ENCODE measurements at regions not wholly inside any gene's neighbourhood (a gene's known extent, or its start where the extent isn't known, plus 50 kb on each side); places are given as distances from the start of the nearest gene placed in this dataset.

- peaks cover 49% of the 10 kb centered on the region for H3K27me3 Mint-ChIP-seq
- no peaks in the 10 kb centered on the region for H3K4me1 Mint-ChIP-seq (ENCODE audit: low read depth)
- DNase-seq (ENCODE audit: low spot score, unreplicated experiment): no peak
- no peak overlapping the region for H3K4me3 Mint-ChIP-seq (ENCODE audit: low read depth)
- TF ChIP-seq, protein P1, sequence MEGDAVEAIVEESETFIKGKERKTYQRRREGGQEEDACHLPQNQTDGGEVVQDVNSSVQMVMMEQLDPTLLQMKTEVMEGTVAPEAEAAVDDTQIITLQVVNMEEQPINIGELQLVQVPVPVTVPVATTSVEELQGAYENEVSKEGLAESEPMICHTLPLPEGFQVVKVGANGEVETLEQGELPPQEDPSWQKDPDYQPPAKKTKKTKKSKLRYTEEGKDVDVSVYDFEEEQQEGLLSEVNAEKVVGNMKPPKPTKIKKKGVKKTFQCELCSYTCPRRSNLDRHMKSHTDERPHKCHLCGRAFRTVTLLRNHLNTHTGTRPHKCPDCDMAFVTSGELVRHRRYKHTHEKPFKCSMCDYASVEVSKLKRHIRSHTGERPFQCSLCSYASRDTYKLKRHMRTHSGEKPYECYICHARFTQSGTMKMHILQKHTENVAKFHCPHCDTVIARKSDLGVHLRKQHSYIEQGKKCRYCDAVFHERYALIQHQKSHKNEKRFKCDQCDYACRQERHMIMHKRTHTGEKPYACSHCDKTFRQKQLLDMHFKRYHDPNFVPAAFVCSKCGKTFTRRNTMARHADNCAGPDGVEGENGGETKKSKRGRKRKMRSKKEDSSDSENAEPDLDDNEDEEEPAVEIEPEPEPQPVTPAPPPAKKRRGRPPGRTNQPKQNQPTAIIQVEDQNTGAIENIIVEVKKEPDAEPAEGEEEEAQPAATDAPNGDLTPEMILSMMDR (IDR thresholded peaks at IDR 0.05; ENCODE audit: unreplicated experiment): no peak
- H3K36me3 Mint-ChIP-seq (ENCODE audit: insufficient read depth): no peaks in the 10 kb centered on the region
- H3K27ac Mint-ChIP-seq: no peak overlapping the region
- H3K9me3 Mint-ChIP-seq (ENCODE audit: low read depth): peaks cover 5% of the 10 kb centered on the region
Observed at GRCh38 chr13:111506621-111507020, 186.2 kb downstream of the TEX29 start.

GRCh38 chr13:111508164-111508870 is 187.9 kb downstream of the TEX29 start:
- H3K27me3 Mint-ChIP-seq: peaks cover 49% of the 10 kb centered on the region

DNA sequence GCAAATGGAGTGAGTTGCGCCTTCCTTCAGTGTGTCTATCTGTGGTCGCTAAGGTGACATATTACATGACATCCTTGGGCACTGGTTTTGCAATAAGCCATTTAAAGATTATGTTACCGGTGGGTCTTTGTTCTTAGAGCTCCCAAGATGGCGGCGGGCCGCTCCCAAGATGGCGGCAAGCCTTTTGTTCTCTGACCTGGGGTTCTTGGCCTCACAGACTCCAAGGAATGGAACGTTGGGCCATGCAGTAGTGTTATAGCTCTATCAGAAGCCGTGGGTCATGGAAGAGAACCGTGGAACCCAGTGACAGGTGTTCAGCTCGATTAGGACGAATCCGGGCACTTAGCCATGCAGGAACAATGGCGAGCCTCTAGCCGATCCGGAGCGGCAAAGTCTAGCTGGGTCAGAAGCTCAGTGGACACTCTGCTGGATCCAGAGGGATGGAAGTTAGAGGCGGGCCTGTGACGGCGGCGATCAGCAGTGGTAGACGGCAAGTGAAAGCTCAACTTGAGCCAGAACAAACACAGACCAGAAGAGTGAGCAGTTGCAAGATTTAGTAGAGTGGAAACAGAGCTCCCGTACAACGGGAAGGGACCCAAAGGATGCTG is 188.6 kb downstream of the TEX29 start:
- H3K4me1 Mint-ChIP-seq (ENCODE audit: low read depth): no peaks in the 10 kb centered on the region
- H3K27ac Mint-ChIP-seq: no peak overlapping the region
- no peaks in the 10 kb centered on the region for H3K36me3 Mint-ChIP-seq (ENCODE audit: insufficient read depth)
- TF ChIP-seq, protein P1 (IDR thresholded peaks at IDR 0.05; ENCODE audit: unreplicated experiment): no peak
- no peak for DNase-seq (ENCODE audit: low spot score, unreplicated experiment)
- H3K4me3 Mint-ChIP-seq (ENCODE audit: low read depth): no peak overlapping the region
- peaks cover 45% of the 10 kb centered on the region for H3K27me3 Mint-ChIP-seq
- no peaks in the 10 kb centered on the region for H3K9me3 Mint-ChIP-seq (ENCODE audit: low read depth)

More at GRCh38 chr13:111508164-111508870, 187.9 kb downstream of the TEX29 start:
- H3K4me1 Mint-ChIP-seq (ENCODE audit: low read depth): no peaks in the 10 kb centered on the region
- no peak for DNase-seq (ENCODE audit: low spot score, unreplicated experiment)
- no peak overlapping the region for H3K27ac Mint-ChIP-seq
- TF ChIP-seq, protein P1 (IDR thresholded peaks at IDR 0.05; ENCODE audit: unreplicated experiment): no peak
- no peaks in the 10 kb centered on the region for H3K36me3 Mint-ChIP-seq (ENCODE audit: insufficient read depth)
- no peaks in the 10 kb centered on the region for H3K9me3 Mint-ChIP-seq (ENCODE audit: low read depth)
- no peak overlapping the region for H3K4me3 Mint-ChIP-seq (ENCODE audit: low read depth)

GRCh38 chr13:111510502-111511218 is 190.2 kb downstream of the TEX29 start:
- no peak for DNase-seq (ENCODE audit: low spot score, unreplicated experiment)
- no peaks in the 10 kb centered on the region for H3K9me3 Mint-ChIP-seq (ENCODE audit: low read depth)
- H3K27me3 Mint-ChIP-seq: peaks cover 47% of the 10 kb centered on the region
- no peaks in the 10 kb centered on the region for H3K4me1 Mint-ChIP-seq (ENCODE audit: low read depth)
- TF ChIP-seq, protein P1 (IDR thresholded peaks at IDR 0.05; ENCODE audit: unreplicated experiment): no peak
- no peak overlapping the region for H3K4me3 Mint-ChIP-seq (ENCODE audit: low read depth)
- H3K27ac Mint-ChIP-seq: no peak overlapping the region
- no peaks in the 10 kb centered on the region for H3K36me3 Mint-ChIP-seq (ENCODE audit: insufficient read depth)

GRCh38 chr13:111511219-111511732 is 190.8 kb downstream of the TEX29 start:
- Mint-ChIP-seq H3K27me3 (peaks cover 51% of the 10 kb centered on the region), H3K9me3 (ENCODE audit: low read depth) (no peaks in the 10 kb centered on the region), H3K36me3 (ENCODE audit: insufficient read depth) (no peaks in the 10 kb centered on the region), H3K4me1 (ENCODE audit: low read depth) (no peaks in the 10 kb centered on the region), H3K4me3 (ENCODE audit: low read depth) (no peak overlapping the region), H3K27ac (no peak overlapping the region)
- DNase-seq (ENCODE audit: low spot score, unreplicated experiment): no peak
- TF ChIP-seq, protein P1 (IDR thresholded peaks at IDR 0.05; ENCODE audit: unreplicated experiment): no peak

All from progenitor cell of endocrine pancreas (in vitro differentiated cells).